HEK293 (cell line): ENCODE measurements at regions not wholly inside any gene's neighbourhood (a gene's known extent, or its start where the extent isn't known, plus 50 kb on each side); places are given as distances from the start of the nearest gene placed in this dataset.
A peak's percentile ranks its signal among the peaks of the same experiment; 100 is the strongest.
"Not testable (repeated sequence)": the region's sequence is repeated elsewhere in the genome, so short reads cannot be mapped to it uniquely, and the experiment has no call there.

Source experiments
- CTCF ChIA-PET: fragments of 350-600 bp; formaldehyde crosslinking; extraction: SDS; loops from one replicate; lab custom pipeline; 2021; ENCODE audit warnings: antibody characterized with exemption; lab: Yijun Ruan, JAX
- POLR2A ChIA-PET: fragments of 300-600 bp; formaldehyde crosslinking; extraction: SDS; loops from one replicate; lab custom pipeline; 2020; ENCODE audit warnings: antibody characterized with exemption, inconsistent platforms; lab: Yijun Ruan, JAX
- H3K27ac ChIP-seq: fragments of 200-500 bp; sonication (Bioruptor generic); 2 replicates; pipeline ENCODE4 v1.5.1; 2014; ENCODE audit warnings: low read depth, low read length, control low read depth, inconsistent platforms; ENCODE audit errors: extremely low read depth
- H3K36me3 ChIP-seq, 2 experiments: fragments of 200-500 bp in 1 of 2; sonication (Bioruptor generic) in 1 of 2; 1 replicate in 1 of 2; 2 replicates in 1 of 2; pipeline ENCODE4 v1.5.1; 2014 to 2017; ENCODE audit warnings: inconsistent platforms in 2 of 2, low read length in 2 of 2; ENCODE audit not compliant: control insufficient read depth in 2 of 2, insufficient read depth in 1 of 2
- H3K4me1 ChIP-seq: fragments of 200-500 bp; sonication (Bioruptor generic); 2 replicates; pipeline ENCODE4 v1.5.1; 2014; ENCODE audit warnings: mild to moderate bottlenecking, low read length, inconsistent platforms; ENCODE audit not compliant: control insufficient read depth, insufficient read depth
- H3K4me3 ChIP-seq: 2 replicates; pipeline ENCODE4 v1.5.1; 2011; ENCODE audit warnings: low read depth, mild to moderate bottlenecking, control low read depth, low read length, moderate library complexity
- H3K9me3 ChIP-seq: fragments of 200-500 bp; sonication (Bioruptor generic); 2 replicates; pipeline ENCODE4 v1.5.1; 2014; ENCODE audit warnings: low read depth, low read length, inconsistent platforms; ENCODE audit not compliant: control insufficient read depth, insufficient read depth
- GLI4 ChIP-seq: fragments of 450-650 bp; formaldehyde crosslinking; IDR thresholded peaks from 2 replicates; pipeline ENCODE4 v1.5.1; 2016; ENCODE audit warnings: missing biosample characterization, missing genetic modification characterization
- KLF7 ChIP-seq: fragments of 450-650 bp; formaldehyde crosslinking; IDR thresholded peaks from 2 replicates; pipeline ENCODE4 v1.5.1; 2016; ENCODE audit warnings: missing biosample characterization, missing genetic modification characterization, borderline replicate concordance
- SALL2 ChIP-seq: fragments of 450-650 bp; formaldehyde crosslinking; IDR thresholded peaks from 2 replicates; pipeline ENCODE4 v1.5.0; 2017; ENCODE audit warnings: missing biosample characterization, mild to moderate bottlenecking, missing genetic modification characterization, borderline replicate concordance
- SETDB1 ChIP-seq: IDR thresholded peaks from one replicate; pipeline ENCODE4 v1.6.1; 2017; ENCODE audit warnings: mild to moderate bottlenecking, low read length, moderate library complexity, mixed read lengths; ENCODE audit not compliant: insufficient read length
- SP7 ChIP-seq: fragments of 450-650 bp; formaldehyde crosslinking; IDR thresholded peaks from 2 replicates; pipeline ENCODE4 v1.5.1; 2016; ENCODE audit warnings: missing biosample characterization, missing genetic modification characterization
- ZNF211 ChIP-seq: fragments of 450-650 bp; formaldehyde crosslinking; IDR thresholded peaks from 2 replicates; pipeline ENCODE4 v1.5.1; 2016; ENCODE audit warnings: low read depth, missing biosample characterization, missing genetic modification characterization
- ZNF514 ChIP-seq: fragments of 450-650 bp; formaldehyde crosslinking; IDR thresholded peaks from 2 replicates; pipeline ENCODE4 v1.5.1; 2016; ENCODE audit warnings: missing biosample characterization, missing genetic modification characterization
- TF ChIP-seq, protein P1 (sequence below): fragments of 450-650 bp; formaldehyde crosslinking; IDR thresholded peaks from 2 replicates; pipeline ENCODE4 v1.5.1; 2016; ENCODE audit warnings: missing biosample characterization, missing genetic modification characterization
- TF ChIP-seq, protein P2 (sequence below): fragments of 450-650 bp; IDR thresholded peaks from 2 replicates; pipeline ENCODE4 v1.5.1; 2018; ENCODE audit warnings: missing biosample characterization, mild to moderate bottlenecking, missing genetic modification characterization
- TF ChIP-seq, protein P3 (sequence below): fragments of 450-650 bp; formaldehyde crosslinking; IDR thresholded peaks from 2 replicates; pipeline ENCODE4 v1.5.1; 2016; ENCODE audit warnings: missing biosample characterization, missing genetic modification characterization
- TF ChIP-seq, protein P4 (sequence below): fragments of 450-650 bp; formaldehyde crosslinking; IDR thresholded peaks from 2 replicates; pipeline ENCODE4 v1.5.1; 2016; ENCODE audit warnings: missing biosample characterization, missing genetic modification characterization, borderline replicate concordance

DNA sequence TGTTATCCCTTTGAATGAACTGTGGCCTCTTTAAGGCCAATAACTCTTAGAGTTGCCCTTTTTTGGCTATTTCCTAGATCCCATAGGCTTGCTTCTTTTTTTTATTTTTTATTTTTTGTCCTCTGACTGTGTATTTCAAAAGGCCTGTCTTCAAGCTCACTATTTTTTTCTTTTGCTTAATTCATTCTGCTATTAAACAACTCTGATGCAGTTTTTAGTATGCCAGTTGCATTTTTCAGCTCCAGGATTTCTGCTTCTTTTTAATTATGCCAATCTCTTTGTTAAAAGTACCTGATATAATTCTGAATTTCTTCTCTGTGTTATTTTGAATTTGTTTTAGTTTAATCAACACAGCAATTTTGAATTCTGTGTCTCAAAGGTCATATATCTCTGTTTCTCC is 912.1 kb downstream of the PLOD2 start:
- no peak overlapping the region for H3K27ac ChIP-seq
- no peaks in the 10 kb centered on the region for H3K4me1 ChIP-seq
- no peaks in the 10 kb centered on the region for H3K9me3 ChIP-seq
- ChIA-PET CTCF (no interaction called here), POLR2A (no interaction called here)
- no peak overlapping the region for H3K4me3 ChIP-seq
- TF ChIP-seq, protein P1, sequence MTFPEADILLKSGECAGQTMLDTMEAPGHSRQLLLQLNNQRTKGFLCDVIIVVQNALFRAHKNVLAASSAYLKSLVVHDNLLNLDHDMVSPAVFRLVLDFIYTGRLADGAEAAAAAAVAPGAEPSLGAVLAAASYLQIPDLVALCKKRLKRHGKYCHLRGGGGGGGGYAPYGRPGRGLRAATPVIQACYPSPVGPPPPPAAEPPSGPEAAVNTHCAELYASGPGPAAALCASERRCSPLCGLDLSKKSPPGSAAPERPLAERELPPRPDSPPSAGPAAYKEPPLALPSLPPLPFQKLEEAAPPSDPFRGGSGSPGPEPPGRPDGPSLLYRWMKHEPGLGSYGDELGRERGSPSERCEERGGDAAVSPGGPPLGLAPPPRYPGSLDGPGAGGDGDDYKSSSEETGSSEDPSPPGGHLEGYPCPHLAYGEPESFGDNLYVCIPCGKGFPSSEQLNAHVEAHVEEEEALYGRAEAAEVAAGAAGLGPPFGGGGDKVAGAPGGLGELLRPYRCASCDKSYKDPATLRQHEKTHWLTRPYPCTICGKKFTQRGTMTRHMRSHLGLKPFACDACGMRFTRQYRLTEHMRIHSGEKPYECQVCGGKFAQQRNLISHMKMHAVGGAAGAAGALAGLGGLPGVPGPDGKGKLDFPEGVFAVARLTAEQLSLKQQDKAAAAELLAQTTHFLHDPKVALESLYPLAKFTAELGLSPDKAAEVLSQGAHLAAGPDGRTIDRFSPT (tag by site-specific recombination): no peak
- TF ChIP-seq SETDB1: peak; percentile 74
- H3K36me3 ChIP-seq: no peaks in the 10 kb centered on the region

DNA sequence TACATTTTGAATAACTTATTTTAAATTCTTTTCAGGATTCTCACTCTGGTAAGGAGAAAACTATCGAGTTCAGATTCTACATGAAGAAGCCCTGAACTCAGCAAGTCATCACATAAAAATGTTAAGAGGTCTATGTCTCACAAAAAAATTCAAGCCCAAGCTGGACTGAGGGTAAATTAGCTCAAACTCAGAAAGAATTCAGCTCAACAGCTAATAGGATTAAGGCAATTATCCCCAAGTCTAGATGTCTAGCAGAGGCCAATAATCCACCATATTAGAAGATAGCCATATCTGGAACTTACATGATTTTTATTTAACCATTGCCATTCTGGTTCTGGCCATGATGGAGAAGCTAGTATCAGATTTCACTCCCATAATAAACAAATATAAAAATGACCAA is 909.7 kb downstream of the PLOD2 start:
- no peaks in the 10 kb centered on the region for H3K4me1 ChIP-seq
- no peaks in the 10 kb centered on the region for H3K9me3 ChIP-seq
- no peak overlapping the region for H3K27ac ChIP-seq
- TF ChIP-seq SALL2 (tag by site-specific recombination): no peak
- TF ChIP-seq ZNF211: no peak
- no peak for TF ChIP-seq ZNF514 (tag by site-specific recombination)
- TF ChIP-seq, protein P2, sequence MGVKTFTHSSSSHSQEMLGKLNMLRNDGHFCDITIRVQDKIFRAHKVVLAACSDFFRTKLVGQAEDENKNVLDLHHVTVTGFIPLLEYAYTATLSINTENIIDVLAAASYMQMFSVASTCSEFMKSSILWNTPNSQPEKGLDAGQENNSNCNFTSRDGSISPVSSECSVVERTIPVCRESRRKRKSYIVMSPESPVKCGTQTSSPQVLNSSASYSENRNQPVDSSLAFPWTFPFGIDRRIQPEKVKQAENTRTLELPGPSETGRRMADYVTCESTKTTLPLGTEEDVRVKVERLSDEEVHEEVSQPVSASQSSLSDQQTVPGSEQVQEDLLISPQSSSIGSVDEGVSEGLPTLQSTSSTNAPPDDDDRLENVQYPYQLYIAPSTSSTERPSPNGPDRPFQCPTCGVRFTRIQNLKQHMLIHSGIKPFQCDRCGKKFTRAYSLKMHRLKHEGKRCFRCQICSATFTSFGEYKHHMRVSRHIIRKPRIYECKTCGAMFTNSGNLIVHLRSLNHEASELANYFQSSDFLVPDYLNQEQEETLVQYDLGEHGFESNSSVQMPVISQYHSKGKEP (tag by site-specific recombination): no peak
- no peak for TF ChIP-seq GLI4 (tag by site-specific recombination)
- TF ChIP-seq, protein P3, sequence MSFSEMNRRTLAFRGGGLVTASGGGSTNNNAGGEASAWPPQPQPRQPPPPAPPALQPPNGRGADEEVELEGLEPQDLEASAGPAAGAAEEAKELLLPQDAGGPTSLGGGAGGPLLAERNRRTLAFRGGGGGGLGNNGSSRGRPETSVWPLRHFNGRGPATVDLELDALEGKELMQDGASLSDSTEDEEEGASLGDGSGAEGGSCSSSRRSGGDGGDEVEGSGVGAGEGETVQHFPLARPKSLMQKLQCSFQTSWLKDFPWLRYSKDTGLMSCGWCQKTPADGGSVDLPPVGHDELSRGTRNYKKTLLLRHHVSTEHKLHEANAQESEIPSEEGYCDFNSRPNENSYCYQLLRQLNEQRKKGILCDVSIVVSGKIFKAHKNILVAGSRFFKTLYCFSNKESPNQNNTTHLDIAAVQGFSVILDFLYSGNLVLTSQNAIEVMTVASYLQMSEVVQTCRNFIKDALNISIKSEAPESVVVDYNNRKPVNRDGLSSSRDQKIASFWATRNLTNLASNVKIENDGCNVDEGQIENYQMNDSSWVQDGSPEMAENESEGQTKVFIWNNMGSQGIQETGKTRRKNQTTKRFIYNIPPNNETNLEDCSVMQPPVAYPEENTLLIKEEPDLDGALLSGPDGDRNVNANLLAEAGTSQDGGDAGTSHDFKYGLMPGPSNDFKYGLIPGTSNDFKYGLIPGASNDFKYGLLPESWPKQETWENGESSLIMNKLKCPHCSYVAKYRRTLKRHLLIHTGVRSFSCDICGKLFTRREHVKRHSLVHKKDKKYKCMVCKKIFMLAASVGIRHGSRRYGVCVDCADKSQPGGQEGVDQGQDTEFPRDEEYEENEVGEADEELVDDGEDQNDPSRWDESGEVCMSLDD: no peak
- no peak for TF ChIP-seq SP7
- TF ChIP-seq, all 188 proteins: peak for 0
- POLR2A ChIA-PET: no interaction called here
- Histone ChIP-seq H3K36me3 (no peaks in the 10 kb centered on the region), H3K4me3 (no peak overlapping the region)
- CTCF ChIA-PET: no interaction called here

DNA sequence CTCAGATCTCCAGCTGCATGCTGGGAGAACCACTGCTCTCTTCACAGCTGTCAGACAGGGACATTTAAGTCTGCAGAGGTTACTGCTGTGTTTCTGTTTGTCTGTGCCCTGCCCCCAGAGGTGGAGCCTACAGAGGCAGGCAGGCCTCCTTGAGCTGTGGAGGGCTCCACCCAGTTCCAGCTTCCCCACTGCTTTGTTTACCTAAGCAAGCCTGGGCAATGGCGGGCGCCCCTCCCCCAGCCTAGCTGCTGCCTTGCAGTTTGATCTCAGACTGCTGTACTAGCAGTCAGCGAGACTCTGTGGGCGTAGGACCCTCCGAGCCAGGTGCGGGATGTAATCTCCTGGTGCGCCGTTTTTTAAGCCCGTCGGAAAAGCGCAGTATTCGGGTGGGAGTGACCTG is 903.0 kb downstream of the PLOD2 start:
- H3K27ac ChIP-seq, H3K9me3 ChIP-seq, POLR2A ChIA-PET, H3K4me3 ChIP-seq, CTCF ChIA-PET, H3K4me1 ChIP-seq, H3K36me3 ChIP-seq: not testable (repeated sequence)

DNA sequence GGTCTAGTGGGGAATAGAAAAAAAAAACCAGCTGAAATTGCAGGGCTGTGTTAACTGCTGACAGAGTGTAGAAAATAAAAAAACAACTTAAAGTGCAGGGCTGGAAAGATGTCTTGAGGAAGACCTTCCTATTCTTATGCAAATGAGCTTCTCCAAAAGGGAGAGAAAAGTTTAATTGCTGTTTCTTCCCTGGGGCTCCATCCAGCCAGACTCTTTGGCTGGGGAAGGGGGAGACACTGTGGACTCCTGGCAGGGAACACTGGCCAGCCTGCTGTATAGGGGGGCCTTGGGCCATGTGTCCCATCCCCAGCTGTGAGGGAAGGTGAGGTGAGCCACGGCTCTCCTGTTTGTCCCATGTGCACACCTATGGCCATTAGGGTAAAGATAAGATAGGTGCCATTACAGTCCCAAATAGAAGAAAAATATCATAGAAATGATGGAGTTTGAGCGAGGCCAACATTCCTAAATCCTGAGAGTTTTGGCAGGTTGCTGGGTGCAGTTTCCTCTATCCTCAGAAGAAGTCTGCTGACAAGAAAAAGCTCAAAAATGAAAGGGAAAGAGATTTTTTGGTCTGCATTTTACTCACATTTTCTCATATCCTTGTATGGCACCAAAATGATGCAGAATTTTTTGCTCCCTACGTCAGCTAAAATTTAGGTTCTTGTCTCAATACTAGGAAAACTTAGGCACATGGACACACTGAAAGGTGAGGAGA is 901.7 kb downstream of the PLOD2 start:
- Histone ChIP-seq H3K4me3 (no peak overlapping the region), H3K27ac (no peak overlapping the region), H3K4me1 (no peaks in the 10 kb centered on the region), H3K36me3 (no peaks in the 10 kb centered on the region), H3K9me3 (no peaks in the 10 kb centered on the region)
- ChIA-PET CTCF (interaction anchor here (0.5 to 0.7 kb wide), 3 partner anchors 11 to 627 kb away, joined by 3 read pairs; no protein-coding TSS in a partner anchor), POLR2A (no interaction called here)
- TF ChIP-seq, protein P4, sequence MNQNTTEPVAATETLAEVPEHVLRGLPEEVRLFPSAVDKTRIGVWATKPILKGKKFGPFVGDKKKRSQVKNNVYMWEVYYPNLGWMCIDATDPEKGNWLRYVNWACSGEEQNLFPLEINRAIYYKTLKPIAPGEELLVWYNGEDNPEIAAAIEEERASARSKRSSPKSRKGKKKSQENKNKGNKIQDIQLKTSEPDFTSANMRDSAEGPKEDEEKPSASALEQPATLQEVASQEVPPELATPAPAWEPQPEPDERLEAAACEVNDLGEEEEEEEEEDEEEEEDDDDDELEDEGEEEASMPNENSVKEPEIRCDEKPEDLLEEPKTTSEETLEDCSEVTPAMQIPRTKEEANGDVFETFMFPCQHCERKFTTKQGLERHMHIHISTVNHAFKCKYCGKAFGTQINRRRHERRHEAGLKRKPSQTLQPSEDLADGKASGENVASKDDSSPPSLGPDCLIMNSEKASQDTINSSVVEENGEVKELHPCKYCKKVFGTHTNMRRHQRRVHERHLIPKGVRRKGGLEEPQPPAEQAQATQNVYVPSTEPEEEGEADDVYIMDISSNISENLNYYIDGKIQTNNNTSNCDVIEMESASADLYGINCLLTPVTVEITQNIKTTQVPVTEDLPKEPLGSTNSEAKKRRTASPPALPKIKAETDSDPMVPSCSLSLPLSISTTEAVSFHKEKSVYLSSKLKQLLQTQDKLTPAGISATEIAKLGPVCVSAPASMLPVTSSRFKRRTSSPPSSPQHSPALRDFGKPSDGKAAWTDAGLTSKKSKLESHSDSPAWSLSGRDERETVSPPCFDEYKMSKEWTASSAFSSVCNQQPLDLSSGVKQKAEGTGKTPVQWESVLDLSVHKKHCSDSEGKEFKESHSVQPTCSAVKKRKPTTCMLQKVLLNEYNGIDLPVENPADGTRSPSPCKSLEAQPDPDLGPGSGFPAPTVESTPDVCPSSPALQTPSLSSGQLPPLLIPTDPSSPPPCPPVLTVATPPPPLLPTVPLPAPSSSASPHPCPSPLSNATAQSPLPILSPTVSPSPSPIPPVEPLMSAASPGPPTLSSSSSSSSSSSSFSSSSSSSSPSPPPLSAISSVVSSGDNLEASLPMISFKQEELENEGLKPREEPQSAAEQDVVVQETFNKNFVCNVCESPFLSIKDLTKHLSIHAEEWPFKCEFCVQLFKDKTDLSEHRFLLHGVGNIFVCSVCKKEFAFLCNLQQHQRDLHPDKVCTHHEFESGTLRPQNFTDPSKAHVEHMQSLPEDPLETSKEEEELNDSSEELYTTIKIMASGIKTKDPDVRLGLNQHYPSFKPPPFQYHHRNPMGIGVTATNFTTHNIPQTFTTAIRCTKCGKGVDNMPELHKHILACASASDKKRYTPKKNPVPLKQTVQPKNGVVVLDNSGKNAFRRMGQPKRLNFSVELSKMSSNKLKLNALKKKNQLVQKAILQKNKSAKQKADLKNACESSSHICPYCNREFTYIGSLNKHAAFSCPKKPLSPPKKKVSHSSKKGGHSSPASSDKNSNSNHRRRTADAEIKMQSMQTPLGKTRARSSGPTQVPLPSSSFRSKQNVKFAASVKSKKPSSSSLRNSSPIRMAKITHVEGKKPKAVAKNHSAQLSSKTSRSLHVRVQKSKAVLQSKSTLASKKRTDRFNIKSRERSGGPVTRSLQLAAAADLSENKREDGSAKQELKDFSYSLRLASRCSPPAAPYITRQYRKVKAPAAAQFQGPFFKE (tag by site-specific recombination): no peak
- TF ChIP-seq KLF7 (tag by site-specific recombination): no peak
